Panc1 (cell line): ENCODE measurements at regions not wholly inside any gene's neighbourhood (a gene's known extent, or its start where the extent isn't known, plus 50 kb on each side); places are given as distances from the start of the nearest gene placed in this dataset.

Experiments
- ATAC-seq: fragments of 200-7000 bp; cut with Tn5 transposase; 2 replicates; pipeline ENCODE4 v1.9.1; 2020; ENCODE audit warnings: mild to moderate bottlenecking, moderate library complexity
- BruUV-seq: library from RNA; stranded (reverse); fragments of 400-500 nt; replicated peaks from 2 replicates; lab custom pipeline; 2021; lab: Mats Ljungman, UMichigan
- CTCF ChIA-PET: fragments of 300-600 bp; sonication (Branson Sonifier 250); formaldehyde crosslinking; loops from one replicate; lab custom pipeline; 2022; ENCODE audit warnings: antibody characterized with exemption; lab: Charles Lee
- POLR2A ChIA-PET: fragments of 300-600 bp; sonication (Branson Sonifier 250); formaldehyde crosslinking; loops from one replicate; lab custom pipeline; 2022; ENCODE audit warnings: antibody characterized with exemption; lab: Charles Lee
- DNase-seq: peaks from one replicate; pipeline ENCODE4 v3.0.0-alpha.2; 2010; ENCODE audit warnings: low read depth, low spot score
- H3K27ac ChIP-seq: 2 replicates; pipeline ENCODE4 v1.5.1; 2011; ENCODE audit warnings: mild to moderate bottlenecking, low read length, inconsistent platforms
- H3K27me3 ChIP-seq: fragments of 200-500 bp; sonication (Bioruptor generic); 2 replicates; pipeline ENCODE4 v1.6.0; 2014; ENCODE audit warnings: low read length, inconsistent platforms; ENCODE audit not compliant: control insufficient read depth, insufficient read depth
- H3K36me3 ChIP-seq: fragments of 200-500 bp; sonication (Bioruptor generic); 2 replicates; pipeline ENCODE4 v1.5.1; 2014; ENCODE audit warnings: inconsistent platforms, mild to moderate bottlenecking, low read length, moderate library complexity; ENCODE audit not compliant: control insufficient read depth, insufficient read depth
- H3K4me1 ChIP-seq: 2 replicates; pipeline ENCODE4 v1.5.1; 2011; ENCODE audit warnings: inconsistent platforms, mild to moderate bottlenecking, low read length, moderate library complexity; ENCODE audit not compliant: control insufficient read depth, insufficient read depth
- H3K4me3 ChIP-seq, 2 experiments: 2 replicates each; pipeline ENCODE4 v1.5.1; 2011 to 2012; ENCODE audit warnings: low read depth in 2 of 2, low read length in 2 of 2, mild to moderate bottlenecking in 2 of 2, inconsistent platforms in 1 of 2, moderate library complexity in 1 of 2
- H3K9me3 ChIP-seq: fragments of 200-500 bp; sonication (Bioruptor generic); 2 replicates; pipeline ENCODE4 v1.5.1; 2014; ENCODE audit warnings: low read depth, mild to moderate bottlenecking, inconsistent platforms, low read length, moderate library complexity; ENCODE audit not compliant: control insufficient read depth, insufficient read depth
- POLR2AphosphoS5 ChIP-seq: IDR thresholded peaks from 2 replicates; pipeline ENCODE4 v1.6.1; 2012; ENCODE audit warnings: mild to moderate bottlenecking, low read depth, low read length, moderate library complexity
- SIN3A ChIP-seq: IDR thresholded peaks from 2 replicates; pipeline ENCODE4 v1.6.1; 2012; ENCODE audit warnings: low read depth, mild to moderate bottlenecking, low read length, moderate library complexity, borderline replicate concordance; ENCODE audit not compliant: insufficient read depth
- TCF7L2 ChIP-seq: IDR thresholded peaks from 2 replicates; pipeline ENCODE4 v1.6.1; 2011; ENCODE audit warnings: mild to moderate bottlenecking, low read depth, low read length, inconsistent platforms
- in situ Hi-C: cut with HindIII; loops from 2 replicates; pipeline ENCODE4 v1.10.0; 2016; ENCODE audit warnings: low sequenced_read_pairs, low pct_unique_long_range_greater_than_20kb
- intact Hi-C: fragments of 100-400 bp; cut with micrococcal nuclease; formaldehyde crosslinking; loops from one replicate; pipeline ENCODE4 v1.10.0; 2022; ENCODE audit not compliant: unreplicated experiment
- TF ChIP-seq, protein P1 (sequence below): fragments of 450-650 bp; IDR thresholded peaks from 2 replicates; pipeline ENCODE4 v1.5.1; 2017; ENCODE audit warnings: mild to moderate bottlenecking
- TF ChIP-seq, protein P2 (sequence below), 2 experiments: IDR thresholded peaks; 2 replicates each; pipeline ENCODE4 v1.6.1; 2011 to 2012; ENCODE audit warnings: low read depth in 2 of 2, control low read depth in 1 of 2, low read length in 1 of 2, mild to moderate bottlenecking in 1 of 2, moderate library complexity in 1 of 2; ENCODE audit not compliant: insufficient read depth in 1 of 2

- TF ChIP-seq, protein P1, sequence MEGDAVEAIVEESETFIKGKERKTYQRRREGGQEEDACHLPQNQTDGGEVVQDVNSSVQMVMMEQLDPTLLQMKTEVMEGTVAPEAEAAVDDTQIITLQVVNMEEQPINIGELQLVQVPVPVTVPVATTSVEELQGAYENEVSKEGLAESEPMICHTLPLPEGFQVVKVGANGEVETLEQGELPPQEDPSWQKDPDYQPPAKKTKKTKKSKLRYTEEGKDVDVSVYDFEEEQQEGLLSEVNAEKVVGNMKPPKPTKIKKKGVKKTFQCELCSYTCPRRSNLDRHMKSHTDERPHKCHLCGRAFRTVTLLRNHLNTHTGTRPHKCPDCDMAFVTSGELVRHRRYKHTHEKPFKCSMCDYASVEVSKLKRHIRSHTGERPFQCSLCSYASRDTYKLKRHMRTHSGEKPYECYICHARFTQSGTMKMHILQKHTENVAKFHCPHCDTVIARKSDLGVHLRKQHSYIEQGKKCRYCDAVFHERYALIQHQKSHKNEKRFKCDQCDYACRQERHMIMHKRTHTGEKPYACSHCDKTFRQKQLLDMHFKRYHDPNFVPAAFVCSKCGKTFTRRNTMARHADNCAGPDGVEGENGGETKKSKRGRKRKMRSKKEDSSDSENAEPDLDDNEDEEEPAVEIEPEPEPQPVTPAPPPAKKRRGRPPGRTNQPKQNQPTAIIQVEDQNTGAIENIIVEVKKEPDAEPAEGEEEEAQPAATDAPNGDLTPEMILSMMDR, result no peak
- TF ChIP-seq TCF7L2 (no peak), SIN3A (no peak), POLR2AphosphoS5 (no peak)
- TF ChIP-seq, protein P2, sequence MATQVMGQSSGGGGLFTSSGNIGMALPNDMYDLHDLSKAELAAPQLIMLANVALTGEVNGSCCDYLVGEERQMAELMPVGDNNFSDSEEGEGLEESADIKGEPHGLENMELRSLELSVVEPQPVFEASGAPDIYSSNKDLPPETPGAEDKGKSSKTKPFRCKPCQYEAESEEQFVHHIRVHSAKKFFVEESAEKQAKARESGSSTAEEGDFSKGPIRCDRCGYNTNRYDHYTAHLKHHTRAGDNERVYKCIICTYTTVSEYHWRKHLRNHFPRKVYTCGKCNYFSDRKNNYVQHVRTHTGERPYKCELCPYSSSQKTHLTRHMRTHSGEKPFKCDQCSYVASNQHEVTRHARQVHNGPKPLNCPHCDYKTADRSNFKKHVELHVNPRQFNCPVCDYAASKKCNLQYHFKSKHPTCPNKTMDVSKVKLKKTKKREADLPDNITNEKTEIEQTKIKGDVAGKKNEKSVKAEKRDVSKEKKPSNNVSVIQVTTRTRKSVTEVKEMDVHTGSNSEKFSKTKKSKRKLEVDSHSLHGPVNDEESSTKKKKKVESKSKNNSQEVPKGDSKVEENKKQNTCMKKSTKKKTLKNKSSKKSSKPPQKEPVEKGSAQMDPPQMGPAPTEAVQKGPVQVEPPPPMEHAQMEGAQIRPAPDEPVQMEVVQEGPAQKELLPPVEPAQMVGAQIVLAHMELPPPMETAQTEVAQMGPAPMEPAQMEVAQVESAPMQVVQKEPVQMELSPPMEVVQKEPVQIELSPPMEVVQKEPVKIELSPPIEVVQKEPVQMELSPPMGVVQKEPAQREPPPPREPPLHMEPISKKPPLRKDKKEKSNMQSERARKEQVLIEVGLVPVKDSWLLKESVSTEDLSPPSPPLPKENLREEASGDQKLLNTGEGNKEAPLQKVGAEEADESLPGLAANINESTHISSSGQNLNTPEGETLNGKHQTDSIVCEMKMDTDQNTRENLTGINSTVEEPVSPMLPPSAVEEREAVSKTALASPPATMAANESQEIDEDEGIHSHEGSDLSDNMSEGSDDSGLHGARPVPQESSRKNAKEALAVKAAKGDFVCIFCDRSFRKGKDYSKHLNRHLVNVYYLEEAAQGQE (IDR thresholded peaks at IDR 0.05; ENCODE audit: insufficient read depth in 1 of 2, low read depth in 2 of 2, low read length in 1 of 2), result no peak
- no peak for DNase-seq
- Histone ChIP-seq H3K4me3 (no peak overlapping the region), H3K27me3 (no peaks in the 10 kb centered on the region), H3K27ac (no peak overlapping the region), H3K9me3 (no peaks in the 10 kb centered on the region), H3K4me1 (no peaks in the 10 kb centered on the region), H3K36me3 (no peaks in the 10 kb centered on the region)
- BruUV-seq, result no TSS peak
- CTCF ChIA-PET, result interaction anchor here (0.5 kb wide), 1 partner anchor 506 kb away, joined by 3 read pairs; no protein-coding TSS in a partner anchor
- ATAC-seq, result no peak
- intact Hi-C loops, result no loop called here
- in situ Hi-C loops, result no loop called here
- POLR2A ChIA-PET, result no interaction called here
These were observed 539.2 kb downstream of the MN1 start for GRCh38 chr22:27262361-27262760.

- Histone ChIP-seq H3K4me3 (no peak overlapping the region), H3K9me3 (no peaks in the 10 kb centered on the region), H3K4me1 (no peaks in the 10 kb centered on the region), H3K27ac (no peak overlapping the region), H3K36me3 (no peaks in the 10 kb centered on the region), H3K27me3 (no peaks in the 10 kb centered on the region)
- ChIA-PET POLR2A (no interaction called here), CTCF (no interaction called here)
- intact Hi-C loops (no loop called here), in situ Hi-C loops (no loop called here)
- DNase-seq (no peak), ATAC-seq (no peak)
- no TSS peak for BruUV-seq
- TF ChIP-seq, protein P1, result no peak
- TF ChIP-seq SIN3A (no peak), TCF7L2 (no peak), POLR2AphosphoS5 (no peak)
- TF ChIP-seq, protein P2 (IDR thresholded peaks at IDR 0.05; ENCODE audit: insufficient read depth in 1 of 2, low read depth in 2 of 2, low read length in 1 of 2), result no peak
These were observed 537.4 kb downstream of the MN1 start for GRCh38 chr22:27264184-27264583.
